ENCODE measurements at regions not wholly inside any gene's neighbourhood (a gene's known extent, or its start where the extent isn't known, plus 50 kb on each side); places are given as distances from the start of the nearest gene placed in this dataset.
A peak's percentile ranks its signal among the peaks of the same experiment; 100 is the strongest.
"Not testable (repeated sequence)": the region's sequence is repeated elsewhere in the genome, so short reads cannot be mapped to it uniquely, and the experiment has no call there.

- WGBS, 2 donors: 35 to 67% methylated on average over 1 of the region's 1 CpG
- peak in 7 of 9 donors; percentile 29 to 48 (median 35) for TF ChIP-seq CTCF (IDR thresholded peaks at IDR 0.05)
- Histone ChIP-seq H3K27me3 (no peaks in the 10 kb centered on the region), H3K27ac (peak overlapping the region in 2 of 10 donors; percentile 17 to 70), H3K9me3 (peaks cover 0 to 10% (median 0%) of the 10 kb centered on the region in 11 donors), H3K4me1 (peaks cover 0 to 10% (median 0%) of the 10 kb centered on the region in 9 donors), H3K36me3 (no peaks in the 10 kb centered on the region), H3K4me3 (no peak overlapping the region)
- no peak for DNase-seq
- intact Hi-C loops (cut with DNase I): no loop called here
- peak in 5 of 8 donors; percentile 21 to 61 (median 57) for ATAC-seq
These were observed 171.6 kb downstream of the FAM174A start for GRCh38 chr5:100706776-100707175.

GRCh38 chr5:100708645-100709171 is 173.5 kb downstream of the FAM174A start:
- DNase-seq (no peak), ATAC-seq (peak in 1 of 8 donors; percentile 35)
- no peaks in the 10 kb centered on the region for H3K36me3 ChIP-seq
- 52 to 63% methylated on average over 1 of the region's 1 CpG for WGBS, 2 donors
- no peaks in the 10 kb centered on the region for H3K27me3 ChIP-seq
- peaks cover 0 to 10% (median 0%) of the 10 kb centered on the region in 9 donors for H3K4me1 ChIP-seq
- H3K9me3 ChIP-seq: peaks cover 0 to 10% (median 0%) of the 10 kb centered on the region in 11 donors
- no peak overlapping the region for H3K4me3 ChIP-seq
- peak overlapping the region in 1 of 10 donors; percentile 35 for H3K27ac ChIP-seq
- intact Hi-C loops (cut with DNase I): no loop called here
- no peak for TF ChIP-seq CTCF (IDR thresholded peaks at IDR 0.05)

GRCh38 chr5:100709771-100710170 is 174.6 kb downstream of the FAM174A start:
- peak overlapping the region in 1 of 10 donors; percentile 35 for H3K27ac ChIP-seq

GRCh38 chr5:100714780-100715179 is 179.6 kb downstream of the FAM174A start:
- not testable (repeated sequence) for H3K27me3 ChIP-seq, H3K4me3 ChIP-seq, H3K27ac ChIP-seq, DNase-seq, H3K4me1 ChIP-seq, H3K9me3 ChIP-seq, H3K36me3 ChIP-seq, ATAC-seq
- intact Hi-C loops (cut with DNase I): loop anchor here in 1 of 10 donors (10.0 kb wide), 1 partner anchor 190 kb away; the partner anchor contains the start of gene ST8SIA4
- 68 to 75% methylated on average over 2 of the region's 2 CpGs for WGBS, 2 donors

More at GRCh38 chr5:100709771-100710170, 174.6 kb downstream of the FAM174A start:
- DNase-seq (no peak), ATAC-seq (peak in 4 of 8 donors; percentile 37 to 51 (median 46))
- Histone ChIP-seq H3K9me3 (peaks cover 0 to 7% (median 0%) of the 10 kb centered on the region in 11 donors), H3K4me3 (no peak overlapping the region), H3K36me3 (no peaks in the 10 kb centered on the region), H3K4me1 (peaks cover 0 to 10% (median 0%) of the 10 kb centered on the region in 9 donors), H3K27me3 (no peaks in the 10 kb centered on the region)
- TF ChIP-seq CTCF (IDR thresholded peaks at IDR 0.05): no peak
- intact Hi-C loops (cut with DNase I): loop anchor here in 1 of 10 donors (10.0 kb wide), 1 partner anchor 195 kb away; the partner anchor contains the start of gene ST8SIA4
- 40 to 44% methylated on average over 1 of the region's 1 CpG for WGBS, 2 donors

- Histone ChIP-seq H3K27ac (no peak overlapping the region), H3K27me3 (no peaks in the 10 kb centered on the region), H3K4me1 (no peaks in the 10 kb centered on the region), H3K36me3 (no peaks in the 10 kb centered on the region), H3K4me3 (no peak overlapping the region), H3K9me3 (no peaks in the 10 kb centered on the region)
- TF ChIP-seq CTCF (IDR thresholded peaks at IDR 0.05): no peak
- no peak for ATAC-seq
- intact Hi-C loops (cut with DNase I): no loop called here
- no peak for DNase-seq
These were observed 180.4 kb downstream of the ST8SIA4 start for GRCh38 chr5:100722657-100723056.
